Smooth muscle cell (in vitro differentiated cells): ENCODE measurements at regions not wholly inside any gene's neighbourhood (a gene's known extent, or its start where the extent isn't known, plus 50 kb on each side); places are given as distances from the start of the nearest gene placed in this dataset.

ENCODE experiments used
- DNase-seq: peaks from one replicate; lab custom pipeline; 2025; ENCODE audit not compliant: unreplicated experiment; lab: John Stamatoyannopoulos, UW
- H2AFZ ChIP-seq: fragments of 200-600 bp; sonication (generic); 2 replicates; pipeline ENCODE4 v1.6.0; 2016; ENCODE audit warnings: antibody characterized with exemption, low read depth, mild to moderate bottlenecking
- H3F3A ChIP-seq: fragments of 200-600 bp; sonication (generic); 2 replicates; pipeline ENCODE4 v1.6.0; 2017; ENCODE audit warnings: antibody characterized with exemption, low read depth
- H3K27ac ChIP-seq: fragments of 200-600 bp; sonication (generic); 2 replicates; pipeline ENCODE4 v1.5.1; 2016; ENCODE audit warnings: low read depth, mild to moderate bottlenecking
- H3K27me3 ChIP-seq: fragments of 200-600 bp; sonication (generic); 2 replicates; pipeline ENCODE4 v1.6.1; 2016; ENCODE audit warnings: low read depth, mild to moderate bottlenecking
- H3K36me3 ChIP-seq: fragments of 200-600 bp; sonication (generic); 2 replicates; pipeline ENCODE4 v1.5.1; 2016; ENCODE audit warnings: low read depth
- H3K4me1 ChIP-seq: fragments of 200-600 bp; sonication (generic); 2 replicates; pipeline ENCODE4 v1.5.1; 2016; ENCODE audit warnings: low read depth
- H3K4me2 ChIP-seq: fragments of 200-600 bp; sonication (generic); 2 replicates; pipeline ENCODE4 v1.6.0; 2016; ENCODE audit warnings: mild to moderate bottlenecking
- H3K4me3 ChIP-seq: fragments of 200-600 bp; sonication (generic); 2 replicates; pipeline ENCODE4 v1.5.1; 2016; ENCODE audit warnings: mild to moderate bottlenecking
- H3K79me2 ChIP-seq: fragments of 200-600 bp; sonication (generic); 2 replicates; pipeline ENCODE4 v1.6.0; 2016; ENCODE audit warnings: low read depth, mild to moderate bottlenecking
- H3K9ac ChIP-seq: fragments of 200-600 bp; sonication (generic); 2 replicates; pipeline ENCODE4 v1.6.0; 2016; ENCODE audit warnings: low read depth
- H3K9me3 ChIP-seq: fragments of 200-600 bp; sonication (generic); replicated peaks from 2 replicates; pipeline ENCODE4 v1.5.1; 2016; ENCODE audit warnings: low read depth
- H4K20me1 ChIP-seq: fragments of 200-600 bp; sonication (generic); 2 replicates; pipeline ENCODE4 v1.6.0; 2016; ENCODE audit warnings: low read depth
- whole genome bisulfite sequencing: methylation state at CpG from one replicate; pipeline ENCODE4 v1.1.7; 2016; ENCODE audit warnings: low lambda C conversion rate; 5-methylcytosine and 5-hydroxymethylcytosine counted together
- TF ChIP-seq, protein P1 (sequence below): fragments of 200-600 bp; sonication (generic); IDR thresholded peaks from 2 replicates; pipeline ENCODE4 v1.5.1; 2017; ENCODE audit warnings: borderline replicate concordance, mild to moderate bottlenecking, antibody characterized with exemption; ENCODE audit not compliant: insufficient read depth, poor library complexity, severe bottlenecking

- no peak for DNase-seq
- H3F3A ChIP-seq, result no peaks in the 10 kb centered on the region
- no peak overlapping the region for H3K4me2 ChIP-seq
- no peaks in the 10 kb centered on the region for H3K36me3 ChIP-seq
- WGBS, result 62% methylated on average over 2 of the region's 2 CpGs
- H4K20me1 ChIP-seq, result peaks cover 35% of the 10 kb centered on the region
- H3K9ac ChIP-seq, result no peak overlapping the region
- H3K79me2 ChIP-seq, result no peaks in the 10 kb centered on the region
- H3K9me3 ChIP-seq, result no peaks in the 10 kb centered on the region
- H3K4me1 ChIP-seq, result no peaks in the 10 kb centered on the region
- TF ChIP-seq, protein P1, sequence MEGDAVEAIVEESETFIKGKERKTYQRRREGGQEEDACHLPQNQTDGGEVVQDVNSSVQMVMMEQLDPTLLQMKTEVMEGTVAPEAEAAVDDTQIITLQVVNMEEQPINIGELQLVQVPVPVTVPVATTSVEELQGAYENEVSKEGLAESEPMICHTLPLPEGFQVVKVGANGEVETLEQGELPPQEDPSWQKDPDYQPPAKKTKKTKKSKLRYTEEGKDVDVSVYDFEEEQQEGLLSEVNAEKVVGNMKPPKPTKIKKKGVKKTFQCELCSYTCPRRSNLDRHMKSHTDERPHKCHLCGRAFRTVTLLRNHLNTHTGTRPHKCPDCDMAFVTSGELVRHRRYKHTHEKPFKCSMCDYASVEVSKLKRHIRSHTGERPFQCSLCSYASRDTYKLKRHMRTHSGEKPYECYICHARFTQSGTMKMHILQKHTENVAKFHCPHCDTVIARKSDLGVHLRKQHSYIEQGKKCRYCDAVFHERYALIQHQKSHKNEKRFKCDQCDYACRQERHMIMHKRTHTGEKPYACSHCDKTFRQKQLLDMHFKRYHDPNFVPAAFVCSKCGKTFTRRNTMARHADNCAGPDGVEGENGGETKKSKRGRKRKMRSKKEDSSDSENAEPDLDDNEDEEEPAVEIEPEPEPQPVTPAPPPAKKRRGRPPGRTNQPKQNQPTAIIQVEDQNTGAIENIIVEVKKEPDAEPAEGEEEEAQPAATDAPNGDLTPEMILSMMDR, result no peak
- no peaks in the 10 kb centered on the region for H3K27me3 ChIP-seq
- no peak overlapping the region for H2AFZ ChIP-seq
- no peak overlapping the region for H3K27ac ChIP-seq
- no peak overlapping the region for H3K4me3 ChIP-seq
Measured at GRCh38 chr7:112892263-112892662, 102.1 kb upstream of the TMEM168 start.

DNA sequence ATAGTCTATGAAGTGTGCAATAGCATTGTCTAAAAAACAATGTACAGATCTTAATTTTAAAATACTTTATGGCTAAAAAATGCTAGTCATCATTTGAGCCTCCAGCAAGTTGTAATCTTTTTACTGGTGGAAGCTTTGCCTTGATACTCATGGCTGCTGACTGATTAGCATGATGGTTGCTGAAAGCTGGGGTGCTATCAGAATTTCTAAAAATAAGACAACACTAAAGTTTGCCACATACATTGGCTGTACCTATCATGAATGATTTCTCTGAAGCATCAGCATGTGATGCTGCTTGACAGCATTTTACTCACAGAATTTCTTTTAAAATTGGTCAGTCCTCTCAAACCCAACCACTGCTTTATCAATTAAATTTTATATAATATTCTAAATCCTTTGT, 101.5 kb upstream of the TMEM168 start:
- Histone ChIP-seq H3K27ac (no peak overlapping the region), H2AFZ (no peak overlapping the region), H3K9ac (no peak overlapping the region), H3K36me3 (no peaks in the 10 kb centered on the region), H4K20me1 (peaks cover 30% of the 10 kb centered on the region), H3K79me2 (no peaks in the 10 kb centered on the region), H3K27me3 (no peaks in the 10 kb centered on the region), H3K4me3 (no peak overlapping the region), H3F3A (no peaks in the 10 kb centered on the region), H3K9me3 (no peaks in the 10 kb centered on the region), H3K4me1 (no peaks in the 10 kb centered on the region), H3K4me2 (no peak overlapping the region)
- no peak for DNase-seq
- TF ChIP-seq, protein P1, result no peak

GRCh38 chr7:112889834-112890438, 99.7 kb upstream of the TMEM168 start:
- no peaks in the 10 kb centered on the region for H3K79me2 ChIP-seq
- no peaks in the 10 kb centered on the region for H3F3A ChIP-seq
- WGBS, result 81% methylated on average over 6 of the region's 6 CpGs

DNA sequence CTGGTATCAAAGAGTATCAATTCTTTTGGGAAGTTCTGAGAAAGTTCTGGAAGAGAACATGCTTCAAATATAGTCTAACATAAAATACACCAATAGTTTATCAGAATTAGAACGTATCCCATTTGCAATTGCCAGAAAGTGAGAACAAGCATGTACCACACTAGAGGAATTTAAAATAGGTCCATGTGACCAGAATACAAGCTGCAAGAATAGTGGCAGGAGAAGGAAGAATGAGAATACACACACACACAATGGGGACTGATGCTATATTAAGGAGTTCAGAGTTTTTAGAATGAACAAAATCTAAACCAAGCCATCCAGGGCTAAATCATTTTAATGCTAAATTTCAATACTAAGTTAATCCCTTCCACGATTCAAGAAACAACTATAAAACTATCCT, 99.1 kb upstream of the TMEM168 start:
- DNase-seq, result no peak
- WGBS, result 86% methylated on average over 2 of the region's 2 CpGs
- H3F3A ChIP-seq, result no peaks in the 10 kb centered on the region
- no peaks in the 10 kb centered on the region for H3K79me2 ChIP-seq
- H3K4me2 ChIP-seq, result no peak overlapping the region
- H3K36me3 ChIP-seq, result no peaks in the 10 kb centered on the region
- H3K27ac ChIP-seq, result no peak overlapping the region
- H3K4me1 ChIP-seq, result no peaks in the 10 kb centered on the region
- no peak overlapping the region for H3K9ac ChIP-seq
- H4K20me1 ChIP-seq, result peaks cover 21% of the 10 kb centered on the region
- no peaks in the 10 kb centered on the region for H3K27me3 ChIP-seq
- H3K9me3 ChIP-seq, result no peaks in the 10 kb centered on the region
- H3K4me3 ChIP-seq, result no peak overlapping the region
- TF ChIP-seq, protein P1, result no peak
- H2AFZ ChIP-seq, result no peak overlapping the region

More at GRCh38 chr7:112889834-112890438, 99.7 kb upstream of the TMEM168 start:
- H3K9me3 ChIP-seq, result no peaks in the 10 kb centered on the region
- H3K4me2 ChIP-seq, result no peak overlapping the region
- H3K36me3 ChIP-seq, result no peaks in the 10 kb centered on the region
- H3K4me3 ChIP-seq, result no peak overlapping the region
- TF ChIP-seq, protein P1, result no peak
- DNase-seq, result no peak
- no peak overlapping the region for H3K9ac ChIP-seq
- no peaks in the 10 kb centered on the region for H3K4me1 ChIP-seq
- H2AFZ ChIP-seq, result no peak overlapping the region
- no peaks in the 10 kb centered on the region for H3K27me3 ChIP-seq
- H3K27ac ChIP-seq, result no peak overlapping the region
- peaks cover 21% of the 10 kb centered on the region for H4K20me1 ChIP-seq
